Choroid plexus epithelial cell (primary cell): ENCODE measurements at regions not wholly inside any gene's neighbourhood (a gene's known extent, or its start where the extent isn't known, plus 50 kb on each side); places are given as distances from the start of the nearest gene placed in this dataset.

ENCODE experiments used
- DNase-seq: peaks from one replicate; pipeline ENCODE4 v3.0.0-alpha.2; 2010; ENCODE audit warnings: low read depth
- H3K4me3 ChIP-seq: 2 replicates; pipeline ENCODE4 v1.5.1; 2011; ENCODE audit warnings: low read depth, mild to moderate bottlenecking, control low read depth, low read length, moderate library complexity
- TF ChIP-seq, protein P1 (sequence below): conservative IDR thresholded peaks from 2 replicates; pipeline ENCODE4 v1.5.1; 2011; ENCODE audit warnings: low read depth, mild to moderate bottlenecking, control low read depth, inconsistent platforms, low read length, moderate library complexity

GRCh38 chr10:117652228-117653169, 110.0 kb downstream of the EMX2 start:
- DNase-seq: peak; percentile 10
- TF ChIP-seq, protein P1, sequence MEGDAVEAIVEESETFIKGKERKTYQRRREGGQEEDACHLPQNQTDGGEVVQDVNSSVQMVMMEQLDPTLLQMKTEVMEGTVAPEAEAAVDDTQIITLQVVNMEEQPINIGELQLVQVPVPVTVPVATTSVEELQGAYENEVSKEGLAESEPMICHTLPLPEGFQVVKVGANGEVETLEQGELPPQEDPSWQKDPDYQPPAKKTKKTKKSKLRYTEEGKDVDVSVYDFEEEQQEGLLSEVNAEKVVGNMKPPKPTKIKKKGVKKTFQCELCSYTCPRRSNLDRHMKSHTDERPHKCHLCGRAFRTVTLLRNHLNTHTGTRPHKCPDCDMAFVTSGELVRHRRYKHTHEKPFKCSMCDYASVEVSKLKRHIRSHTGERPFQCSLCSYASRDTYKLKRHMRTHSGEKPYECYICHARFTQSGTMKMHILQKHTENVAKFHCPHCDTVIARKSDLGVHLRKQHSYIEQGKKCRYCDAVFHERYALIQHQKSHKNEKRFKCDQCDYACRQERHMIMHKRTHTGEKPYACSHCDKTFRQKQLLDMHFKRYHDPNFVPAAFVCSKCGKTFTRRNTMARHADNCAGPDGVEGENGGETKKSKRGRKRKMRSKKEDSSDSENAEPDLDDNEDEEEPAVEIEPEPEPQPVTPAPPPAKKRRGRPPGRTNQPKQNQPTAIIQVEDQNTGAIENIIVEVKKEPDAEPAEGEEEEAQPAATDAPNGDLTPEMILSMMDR: no peak
- H3K4me3 ChIP-seq: no peak overlapping the region

DNA sequence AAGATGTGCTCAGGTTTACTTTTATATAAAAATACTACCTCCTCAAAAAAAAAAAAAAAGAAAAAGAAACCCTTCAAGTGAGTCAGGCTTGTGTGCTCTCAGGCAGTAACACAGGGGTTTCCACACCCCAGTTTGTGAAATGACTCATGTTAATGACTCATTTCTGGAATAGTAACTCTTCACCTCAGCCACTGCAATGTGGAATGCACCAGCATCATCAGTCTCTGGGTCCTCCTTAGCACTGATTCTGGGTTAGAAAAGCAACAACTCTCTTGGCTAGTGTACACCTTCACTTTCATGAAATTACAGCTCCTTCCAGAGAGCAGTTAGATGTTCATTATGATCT, 110.6 kb downstream of the EMX2 start:
- peak; percentile 97 for DNase-seq
- TF ChIP-seq, protein P1: no peak

GRCh38 chr10:117654105-117654504, 111.6 kb downstream of the EMX2 start:
- TF ChIP-seq, protein P1: no peak
- H3K4me3 ChIP-seq: no peak overlapping the region
- no peak for DNase-seq

More for the DNA sequence above, 110.6 kb downstream of the EMX2 start:
- no peak overlapping the region for H3K4me3 ChIP-seq

GRCh38 chr10:117656385-117657367, 114.1 kb downstream of the EMX2 start:
- no peak overlapping the region for H3K4me3 ChIP-seq
- TF ChIP-seq, protein P1: no peak
- no peak for DNase-seq

DNA sequence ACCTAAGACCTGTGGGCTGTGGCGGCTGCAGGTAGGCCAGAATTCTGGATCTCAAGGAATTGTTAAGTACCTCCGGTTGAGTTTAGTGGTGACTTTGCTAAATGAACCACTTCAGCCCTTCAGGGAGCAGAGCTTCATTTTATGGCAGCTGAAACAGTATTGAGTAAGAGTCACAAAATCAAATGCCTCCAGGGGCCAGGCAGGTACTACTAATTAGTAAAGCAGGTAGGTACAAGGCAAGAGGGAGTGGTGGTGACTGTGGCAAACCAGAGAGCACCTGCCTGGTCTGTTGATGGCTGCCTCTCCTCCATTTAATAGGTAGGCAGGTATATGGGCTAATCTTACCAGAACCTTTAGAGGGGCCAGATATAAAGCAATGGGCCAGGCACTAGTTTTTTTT, 118.8 kb downstream of the EMX2 start:
- H3K4me3 ChIP-seq: no peak overlapping the region
- DNase-seq: no peak
- TF ChIP-seq, protein P1: no peak

GRCh38 chr10:117662126-117662525, 119.6 kb downstream of the EMX2 start:
- TF ChIP-seq, protein P1: no peak

More at GRCh38 chr10:117662126-117662525, 119.6 kb downstream of the EMX2 start:
- no peak overlapping the region for H3K4me3 ChIP-seq
- DNase-seq: peak; percentile 48
